ENCODE measurements at regions not wholly inside any gene's neighbourhood (a gene's known extent, or its start where the extent isn't known, plus 50 kb on each side); places are given as distances from the start of the nearest gene placed in this dataset.

GRCh38 chrX:16033331-16033730 is 90.0 kb upstream of the GRPR start:
- no peak for TF ChIP-seq CTCF (IDR thresholded peaks at IDR 0.05)
- TF ChIP-seq ZFX (IDR thresholded peaks at IDR 0.05; ENCODE audit: borderline replicate concordance) = no peak
